ENCODE measurements at regions not wholly inside any gene's neighbourhood (a gene's known extent, or its start where the extent isn't known, plus 50 kb on each side); places are given as distances from the start of the nearest gene placed in this dataset.

- TF ChIP-seq, protein P1, sequence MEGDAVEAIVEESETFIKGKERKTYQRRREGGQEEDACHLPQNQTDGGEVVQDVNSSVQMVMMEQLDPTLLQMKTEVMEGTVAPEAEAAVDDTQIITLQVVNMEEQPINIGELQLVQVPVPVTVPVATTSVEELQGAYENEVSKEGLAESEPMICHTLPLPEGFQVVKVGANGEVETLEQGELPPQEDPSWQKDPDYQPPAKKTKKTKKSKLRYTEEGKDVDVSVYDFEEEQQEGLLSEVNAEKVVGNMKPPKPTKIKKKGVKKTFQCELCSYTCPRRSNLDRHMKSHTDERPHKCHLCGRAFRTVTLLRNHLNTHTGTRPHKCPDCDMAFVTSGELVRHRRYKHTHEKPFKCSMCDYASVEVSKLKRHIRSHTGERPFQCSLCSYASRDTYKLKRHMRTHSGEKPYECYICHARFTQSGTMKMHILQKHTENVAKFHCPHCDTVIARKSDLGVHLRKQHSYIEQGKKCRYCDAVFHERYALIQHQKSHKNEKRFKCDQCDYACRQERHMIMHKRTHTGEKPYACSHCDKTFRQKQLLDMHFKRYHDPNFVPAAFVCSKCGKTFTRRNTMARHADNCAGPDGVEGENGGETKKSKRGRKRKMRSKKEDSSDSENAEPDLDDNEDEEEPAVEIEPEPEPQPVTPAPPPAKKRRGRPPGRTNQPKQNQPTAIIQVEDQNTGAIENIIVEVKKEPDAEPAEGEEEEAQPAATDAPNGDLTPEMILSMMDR (IDR thresholded peaks at IDR 0.05) = no peak
- no peaks in the 10 kb centered on the region for H3K4me1 ChIP-seq
Observed at GRCh38 chr5:136655468-136655867, 290.1 kb upstream of the TRPC7 start.

DNA sequence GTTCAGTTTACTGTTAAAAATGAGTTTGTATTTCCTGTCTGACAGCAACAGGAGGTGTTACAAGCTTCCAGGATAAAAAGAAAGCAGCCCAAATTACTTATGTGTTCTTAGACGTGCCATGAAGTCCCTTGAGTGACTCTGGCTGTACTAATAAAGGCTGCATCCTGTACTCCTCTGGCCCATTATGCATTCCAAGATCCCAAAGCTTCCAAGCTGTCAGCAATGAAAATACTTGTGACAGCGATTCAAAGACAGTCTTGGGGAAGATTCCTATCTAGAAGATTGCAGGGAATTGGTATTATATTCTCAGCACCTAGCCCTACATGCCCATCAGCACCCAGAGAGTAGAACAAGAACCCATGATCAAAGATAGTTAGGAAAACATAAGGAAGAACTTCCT, 281.6 kb upstream of the TRPC7 start:
- Histone ChIP-seq H3K9me3 (no peaks in the 10 kb centered on the region), H3K4me1 (no peaks in the 10 kb centered on the region), H3K27me3 (no peaks in the 10 kb centered on the region), H3K27ac (no peak overlapping the region), H3K36me3 (no peaks in the 10 kb centered on the region), H3K4me3 (no peak overlapping the region)
- DNase-seq (ENCODE audit: low spot score) = no peak
- TF ChIP-seq, protein P1 (IDR thresholded peaks at IDR 0.05) = no peak

More at GRCh38 chr5:136655468-136655867, 290.1 kb upstream of the TRPC7 start:
- DNase-seq (ENCODE audit: low spot score) = no peak
- H3K4me3 ChIP-seq = no peak overlapping the region
- no peaks in the 10 kb centered on the region for H3K9me3 ChIP-seq
- H3K27me3 ChIP-seq = no peaks in the 10 kb centered on the region
- H3K27ac ChIP-seq = no peak overlapping the region
- no peaks in the 10 kb centered on the region for H3K36me3 ChIP-seq

- Histone ChIP-seq H3K9me3 (no peaks in the 10 kb centered on the region), H3K36me3 (no peaks in the 10 kb centered on the region), H3K27me3 (no peaks in the 10 kb centered on the region), H3K27ac (no peak overlapping the region), H3K4me1 (no peaks in the 10 kb centered on the region), H3K4me3 (no peak overlapping the region)
- DNase-seq (ENCODE audit: low spot score) = no peak
- TF ChIP-seq, protein P1 (IDR thresholded peaks at IDR 0.05) = no peak
Observed at GRCh38 chr5:136642976-136643375, 277.6 kb upstream of the TRPC7 start.

DNA sequence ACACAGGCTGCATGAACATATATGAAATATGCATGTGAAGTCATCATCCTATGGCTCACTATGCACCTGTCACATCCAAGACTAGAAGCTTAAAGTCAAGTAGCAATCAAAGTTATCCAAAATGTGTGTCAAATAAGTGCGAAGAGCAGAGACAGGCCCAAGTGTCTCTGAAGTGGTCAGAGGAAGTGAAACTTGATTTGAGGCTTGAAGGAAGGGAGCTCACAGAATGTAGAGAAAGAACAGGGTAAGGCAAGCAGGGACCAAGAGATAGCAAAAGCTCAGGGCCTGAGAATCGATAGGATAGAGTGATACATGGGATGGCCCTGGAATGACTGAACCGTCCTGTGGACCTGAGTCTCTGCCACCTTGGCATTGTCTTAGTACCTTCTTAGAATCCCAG, 274.3 kb upstream of the TRPC7 start:
- H3K4me3 ChIP-seq = no peak overlapping the region
- no peaks in the 10 kb centered on the region for H3K36me3 ChIP-seq
- H3K4me1 ChIP-seq = no peaks in the 10 kb centered on the region
- no peak overlapping the region for H3K27ac ChIP-seq
- no peaks in the 10 kb centered on the region for H3K27me3 ChIP-seq
- TF ChIP-seq, protein P1 (IDR thresholded peaks at IDR 0.05) = no peak
- no peaks in the 10 kb centered on the region for H3K9me3 ChIP-seq
- no peak for DNase-seq (ENCODE audit: low spot score)

- Histone ChIP-seq H3K27ac (no peak overlapping the region), H3K36me3 (no peaks in the 10 kb centered on the region), H3K9me3 (no peaks in the 10 kb centered on the region), H3K27me3 (no peaks in the 10 kb centered on the region), H3K4me3 (no peak overlapping the region), H3K4me1 (no peaks in the 10 kb centered on the region)
- DNase-seq (ENCODE audit: low spot score) = no peak
- TF ChIP-seq, protein P1 (IDR thresholded peaks at IDR 0.05) = no peak
Observed at GRCh38 chr5:136638084-136638483, 272.7 kb upstream of the TRPC7 start.

DNA sequence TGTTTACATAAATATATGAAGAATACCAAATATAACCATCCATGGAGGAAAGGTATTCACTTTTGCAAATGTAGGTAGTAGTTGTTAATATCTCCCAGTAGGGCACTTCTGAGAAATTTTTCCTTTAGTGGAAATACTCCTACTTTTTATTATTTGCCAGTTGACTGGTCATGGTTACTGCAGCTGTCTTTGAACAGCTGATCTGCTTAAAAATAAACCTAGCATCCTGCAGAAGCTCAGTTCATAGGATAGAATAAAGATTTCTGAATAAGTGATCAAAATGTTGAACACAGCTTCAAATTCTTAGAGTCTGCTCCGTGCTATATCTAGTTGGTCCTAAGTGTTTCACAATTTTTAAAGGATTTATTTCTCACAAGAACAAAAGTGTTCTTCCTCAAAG, 270.7 kb upstream of the TRPC7 start:
- H3K9me3 ChIP-seq = no peaks in the 10 kb centered on the region
- DNase-seq (ENCODE audit: low spot score) = no peak
- H3K27me3 ChIP-seq = no peaks in the 10 kb centered on the region
- TF ChIP-seq, protein P1 (IDR thresholded peaks at IDR 0.05) = no peak
- no peak overlapping the region for H3K27ac ChIP-seq
- H3K36me3 ChIP-seq = no peaks in the 10 kb centered on the region
- H3K4me1 ChIP-seq = no peaks in the 10 kb centered on the region
- H3K4me3 ChIP-seq = no peak overlapping the region

All from right atrium auricular region (tissue), 2 donors.